Calu3 (cell line): ENCODE measurements at regions not wholly inside any gene's neighbourhood (a gene's known extent, or its start where the extent isn't known, plus 50 kb on each side); places are given as distances from the start of the nearest gene placed in this dataset.

Experiments
- BruUV-seq: library from RNA; stranded (reverse); fragments of 400-500 nt; replicated peaks from 2 replicates; lab custom pipeline; 2021; lab: Mats Ljungman, UMichigan
- CTCF ChIA-PET: fragments of 300-600 bp; sonication (Branson Sonifier 250); formaldehyde crosslinking; loops from one replicate; lab custom pipeline; 2022; ENCODE audit warnings: antibody characterized with exemption; lab: Charles Lee
- DNase-seq: peaks from one replicate; pipeline ENCODE4 v3.0.0; 2022
- H3K27ac Mint-ChIP-seq: one replicate; pipeline ENCODE4 v1.8.0; 2022; ENCODE audit warnings: mixed read lengths; ENCODE audit not compliant: unreplicated experiment
- H3K27me3 Mint-ChIP-seq: one replicate; pipeline ENCODE4 v1.8.0; 2022; ENCODE audit warnings: mixed read lengths; ENCODE audit not compliant: unreplicated experiment
- H3K36me3 Mint-ChIP-seq: one replicate; pipeline ENCODE4 v1.8.0; 2022; ENCODE audit warnings: mild to moderate bottlenecking, moderate library complexity, mixed read lengths; ENCODE audit not compliant: insufficient read depth, unreplicated experiment
- H3K4me1 Mint-ChIP-seq: one replicate; pipeline ENCODE4 v1.8.0; 2022; ENCODE audit warnings: mild to moderate bottlenecking, low read depth, mixed read lengths; ENCODE audit not compliant: unreplicated experiment
- H3K4me3 Mint-ChIP-seq: one replicate; pipeline ENCODE4 v1.8.0; 2022; ENCODE audit warnings: mild to moderate bottlenecking, low read depth, moderate library complexity, mixed read lengths; ENCODE audit not compliant: unreplicated experiment
- H3K9me3 Mint-ChIP-seq: one replicate; pipeline ENCODE4 v1.8.0; 2022; ENCODE audit warnings: low read depth, mixed read lengths; ENCODE audit not compliant: unreplicated experiment
- intact Hi-C: fragments of 100-400 bp; cut with micrococcal nuclease; formaldehyde crosslinking; loops from one replicate; pipeline ENCODE4 v1.10.0; 2022; ENCODE audit not compliant: unreplicated experiment
- TF ChIP-seq, protein P1 (sequence below): fragments of 200-600 bp; IDR thresholded peaks from one replicate; pipeline ENCODE4 v1.8.0; 2022; ENCODE audit warnings: antibody characterized with exemption; ENCODE audit not compliant: unreplicated experiment

DNA sequence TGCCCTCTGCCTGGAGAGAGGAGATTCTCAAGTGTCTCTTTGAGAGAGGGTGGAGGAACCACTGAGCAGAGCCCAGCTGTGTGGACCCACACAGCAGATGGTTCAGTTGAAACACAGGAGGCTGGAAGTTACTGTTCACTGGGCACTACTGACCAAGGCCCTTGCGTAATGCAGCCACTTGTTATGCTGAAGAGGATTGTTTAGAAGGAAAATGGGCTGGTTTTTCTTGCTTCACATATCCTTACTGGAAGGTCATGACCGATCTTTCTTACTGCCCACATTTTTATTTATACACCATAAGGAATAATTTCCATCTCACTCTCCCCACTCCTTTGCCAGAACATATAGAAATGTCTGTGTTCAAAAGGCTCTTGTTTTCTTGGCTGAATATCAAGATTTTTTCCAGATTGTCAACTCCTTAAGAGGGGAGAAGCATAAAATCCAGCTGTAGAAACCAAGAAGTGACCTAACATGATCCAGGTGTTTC is 375.1 kb upstream of the DDHD1 start:
- H3K4me1 Mint-ChIP-seq: no peaks in the 10 kb centered on the region
- H3K27me3 Mint-ChIP-seq: peaks cover 18% of the 10 kb centered on the region
- BruUV-seq: no TSS peak
- no peaks in the 10 kb centered on the region for H3K36me3 Mint-ChIP-seq
- intact Hi-C loops: no loop called here
- no peak overlapping the region for H3K4me3 Mint-ChIP-seq
- no peaks in the 10 kb centered on the region for H3K9me3 Mint-ChIP-seq
- CTCF ChIA-PET: interaction anchor here (1.2 kb wide), 1 partner anchor 64 kb away, joined by 3 read pairs; no protein-coding TSS in a partner anchor
- TF ChIP-seq, protein P1, sequence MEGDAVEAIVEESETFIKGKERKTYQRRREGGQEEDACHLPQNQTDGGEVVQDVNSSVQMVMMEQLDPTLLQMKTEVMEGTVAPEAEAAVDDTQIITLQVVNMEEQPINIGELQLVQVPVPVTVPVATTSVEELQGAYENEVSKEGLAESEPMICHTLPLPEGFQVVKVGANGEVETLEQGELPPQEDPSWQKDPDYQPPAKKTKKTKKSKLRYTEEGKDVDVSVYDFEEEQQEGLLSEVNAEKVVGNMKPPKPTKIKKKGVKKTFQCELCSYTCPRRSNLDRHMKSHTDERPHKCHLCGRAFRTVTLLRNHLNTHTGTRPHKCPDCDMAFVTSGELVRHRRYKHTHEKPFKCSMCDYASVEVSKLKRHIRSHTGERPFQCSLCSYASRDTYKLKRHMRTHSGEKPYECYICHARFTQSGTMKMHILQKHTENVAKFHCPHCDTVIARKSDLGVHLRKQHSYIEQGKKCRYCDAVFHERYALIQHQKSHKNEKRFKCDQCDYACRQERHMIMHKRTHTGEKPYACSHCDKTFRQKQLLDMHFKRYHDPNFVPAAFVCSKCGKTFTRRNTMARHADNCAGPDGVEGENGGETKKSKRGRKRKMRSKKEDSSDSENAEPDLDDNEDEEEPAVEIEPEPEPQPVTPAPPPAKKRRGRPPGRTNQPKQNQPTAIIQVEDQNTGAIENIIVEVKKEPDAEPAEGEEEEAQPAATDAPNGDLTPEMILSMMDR: no peak
- H3K27ac Mint-ChIP-seq: no peak overlapping the region
- DNase-seq: no peak

DNA sequence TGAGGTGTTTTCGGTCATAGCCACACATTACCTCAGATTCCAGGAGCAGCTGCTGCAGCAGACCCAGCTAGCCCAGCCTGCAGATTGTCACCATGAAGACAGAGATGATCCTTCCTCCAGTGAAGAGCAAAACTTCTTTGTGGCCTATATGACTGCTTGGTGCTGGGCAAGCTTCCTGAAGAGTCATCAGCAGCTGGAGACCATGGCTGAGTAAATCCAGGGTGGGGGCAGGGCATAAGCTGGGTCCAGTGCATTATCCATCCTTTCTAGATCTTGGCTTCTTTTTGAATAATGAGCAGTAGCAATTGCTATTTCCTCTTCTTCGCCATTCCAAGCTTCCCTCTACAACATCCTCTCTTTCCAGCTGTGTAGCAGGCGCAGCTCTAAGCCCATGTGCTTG is 373.1 kb upstream of the DDHD1 start:
- TF ChIP-seq, protein P1: no peak
- H3K36me3 Mint-ChIP-seq: no peaks in the 10 kb centered on the region
- CTCF ChIA-PET: no interaction called here
- no peaks in the 10 kb centered on the region for H3K4me1 Mint-ChIP-seq
- no peaks in the 10 kb centered on the region for H3K9me3 Mint-ChIP-seq
- peaks cover 18% of the 10 kb centered on the region for H3K27me3 Mint-ChIP-seq
- DNase-seq: no peak
- no TSS peak for BruUV-seq
- H3K27ac Mint-ChIP-seq: no peak overlapping the region
- H3K4me3 Mint-ChIP-seq: no peak overlapping the region
- intact Hi-C loops: no loop called here

DNA sequence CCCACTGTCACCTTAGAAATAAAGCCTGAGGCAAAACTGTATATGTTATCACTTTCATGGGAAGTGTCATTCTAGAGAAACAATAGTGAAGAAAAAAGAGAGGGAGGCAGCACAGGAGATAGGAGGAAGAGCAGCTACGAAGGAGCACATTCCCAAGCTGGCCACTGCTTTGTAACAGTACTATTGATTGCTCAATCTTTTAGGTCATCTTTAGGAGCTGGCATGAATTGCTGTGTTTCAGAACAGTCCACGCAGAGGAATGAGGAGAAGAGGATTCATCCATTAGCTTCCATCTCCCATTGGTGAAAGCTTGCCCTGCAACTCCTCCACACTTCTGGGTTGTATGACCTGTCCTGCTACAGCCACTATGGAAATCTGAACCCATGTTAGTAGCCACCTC is 372.5 kb upstream of the DDHD1 start:
- H3K4me1 Mint-ChIP-seq: no peaks in the 10 kb centered on the region
- intact Hi-C loops: no loop called here
- TF ChIP-seq, protein P1: no peak

DNA sequence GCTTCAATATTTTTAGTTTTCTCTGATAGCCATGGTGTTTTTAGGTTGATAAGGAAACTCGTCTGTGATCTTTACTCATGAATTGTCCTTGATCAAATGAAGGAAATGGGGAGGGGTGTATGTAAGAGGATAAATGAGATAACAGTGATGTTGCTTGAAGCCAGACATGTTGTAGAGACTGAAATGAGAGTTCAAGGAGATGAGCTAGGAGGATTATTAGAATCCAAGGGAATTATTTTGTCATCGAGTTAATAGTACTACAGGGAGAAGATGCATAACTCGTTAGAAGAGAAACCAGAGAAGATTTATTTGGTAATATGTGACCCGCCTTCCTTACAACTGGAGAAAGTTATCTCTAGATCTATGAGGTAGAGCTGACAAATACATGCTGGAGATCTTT is 371.3 kb upstream of the DDHD1 start:
- DNase-seq: no peak
- Mint-ChIP-seq H3K27me3 (peaks cover 18% of the 10 kb centered on the region), H3K4me1 (no peaks in the 10 kb centered on the region), H3K4me3 (no peak overlapping the region), H3K9me3 (no peaks in the 10 kb centered on the region), H3K36me3 (no peaks in the 10 kb centered on the region), H3K27ac (no peak overlapping the region)
- no TSS peak for BruUV-seq
- CTCF ChIA-PET: interaction anchor here (0.6 kb wide), 1 partner anchor 828 kb away, joined by 3 read pairs; no protein-coding TSS in a partner anchor
- intact Hi-C loops: no loop called here
- TF ChIP-seq, protein P1: no peak

More for the DNA sequence above, 372.5 kb upstream of the DDHD1 start:
- BruUV-seq: no TSS peak
- no peaks in the 10 kb centered on the region for H3K36me3 Mint-ChIP-seq
- CTCF ChIA-PET: no interaction called here
- no peak overlapping the region for H3K27ac Mint-ChIP-seq
- H3K4me3 Mint-ChIP-seq: no peak overlapping the region
- H3K9me3 Mint-ChIP-seq: no peaks in the 10 kb centered on the region
- H3K27me3 Mint-ChIP-seq: peaks cover 18% of the 10 kb centered on the region
- no peak for DNase-seq
